ENCODE measurements at regions not wholly inside any gene's neighbourhood (a gene's known extent, or its start where the extent isn't known, plus 50 kb on each side); places are given as distances from the start of the nearest gene placed in this dataset.
"Not testable (repeated sequence)": the region's sequence is repeated elsewhere in the genome, so short reads cannot be mapped to it uniquely, and the experiment has no call there.

- no peak for DNase-seq (ENCODE audit: low read depth, low spot score)
These were observed 88.5 kb upstream of the EXOC2 start for GRCh38 chr6:781350-781961.

DNA sequence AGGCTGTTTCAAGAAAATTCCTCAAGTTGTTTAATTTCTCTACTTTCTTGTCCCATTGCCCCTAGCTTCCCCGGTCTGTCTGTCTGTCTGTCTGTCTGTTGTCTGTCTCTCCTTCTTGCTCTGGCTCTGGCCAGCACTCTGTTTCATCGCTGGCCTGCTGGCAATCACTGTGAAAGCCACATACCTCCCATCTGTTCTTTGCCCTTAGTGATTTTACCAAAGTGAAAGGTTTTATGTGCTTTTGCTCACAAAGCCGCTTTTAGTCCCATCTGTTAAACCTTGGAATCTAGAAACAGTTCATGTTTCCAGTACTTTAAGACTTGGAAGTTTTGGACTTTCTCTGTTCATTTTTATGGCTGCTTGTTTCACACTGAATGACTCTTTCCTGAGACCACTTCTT is 87.8 kb upstream of the EXOC2 start:
- DNase-seq (ENCODE audit: low read depth, low spot score), result no peak

DNA sequence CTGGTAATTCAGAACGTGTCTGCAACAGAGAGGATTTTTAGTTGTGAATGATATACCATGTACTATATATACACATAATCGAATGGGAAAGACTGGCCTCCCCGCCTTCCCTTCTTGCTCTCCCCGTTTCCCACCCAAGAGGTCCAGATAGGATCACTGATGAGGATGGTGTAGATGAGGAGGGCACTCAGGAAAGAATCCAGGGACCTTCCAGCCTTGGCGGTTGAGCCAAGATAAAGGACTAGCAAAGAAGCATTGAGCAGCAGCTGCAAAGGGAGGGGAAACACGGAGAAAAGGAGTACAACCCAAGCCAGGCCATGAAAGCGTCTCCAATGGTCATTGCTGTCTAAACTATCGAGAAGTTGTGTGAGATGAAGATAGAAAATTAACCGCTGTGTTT is 84.0 kb upstream of the EXOC2 start:
- no peak for DNase-seq (ENCODE audit: low read depth, low spot score)

GRCh38 chr6:776528-776931 is 83.6 kb upstream of the EXOC2 start:
- DNase-seq (ENCODE audit: low read depth, low spot score), result no peak

GRCh38 chr6:775863-776262 is 82.9 kb upstream of the EXOC2 start:
- DNase-seq (ENCODE audit: low read depth, low spot score), result no peak

DNA sequence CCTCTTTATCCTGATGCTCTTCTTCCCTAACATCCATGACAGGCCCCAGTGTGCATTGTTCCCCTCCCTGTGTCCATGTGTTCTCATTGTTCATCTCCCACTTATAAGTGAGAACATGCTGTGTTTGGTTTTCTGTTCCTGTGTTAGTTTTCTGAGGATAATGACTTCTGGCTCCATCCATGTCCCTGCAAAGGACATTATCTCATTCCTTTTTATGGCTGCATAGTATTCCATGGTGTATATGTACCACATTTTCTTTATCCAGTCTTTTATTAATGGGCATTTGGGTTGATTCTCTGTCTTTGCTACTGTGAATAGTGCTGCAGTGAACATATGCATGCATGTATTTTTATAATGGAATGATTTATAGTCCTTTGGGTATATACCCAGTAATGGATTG is 78.7 kb upstream of the EXOC2 start:
- DNase-seq (ENCODE audit: low read depth, low spot score), result not testable (repeated sequence)

- no peak for DNase-seq (ENCODE audit: low read depth, low spot score)
These were observed 75.0 kb upstream of the EXOC2 start for GRCh38 chr6:767755-768512.

DNA sequence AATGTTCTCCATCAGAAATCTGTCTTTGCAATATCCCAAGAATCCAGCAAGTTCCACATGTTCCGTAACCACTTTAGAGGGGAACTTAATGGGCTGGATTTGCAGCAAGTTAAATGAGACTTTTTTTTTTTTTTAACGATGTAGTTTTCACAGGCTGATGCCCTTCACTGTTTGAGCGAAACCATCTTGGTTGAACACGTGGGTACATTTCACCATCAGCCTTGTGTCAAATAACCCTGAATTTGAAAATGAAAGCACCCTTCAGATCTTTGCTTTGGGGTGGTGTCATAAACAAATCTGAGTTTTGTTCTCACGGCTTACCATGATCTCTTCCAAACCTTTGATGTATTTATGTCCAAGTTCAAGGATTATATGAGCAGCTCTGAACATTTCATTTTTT is 73.7 kb upstream of the EXOC2 start:
- DNase-seq (ENCODE audit: low read depth, low spot score), result no peak

GRCh38 chr6:761997-762396 is 69.1 kb upstream of the EXOC2 start:
- no peak for DNase-seq (ENCODE audit: low read depth, low spot score)

DNA sequence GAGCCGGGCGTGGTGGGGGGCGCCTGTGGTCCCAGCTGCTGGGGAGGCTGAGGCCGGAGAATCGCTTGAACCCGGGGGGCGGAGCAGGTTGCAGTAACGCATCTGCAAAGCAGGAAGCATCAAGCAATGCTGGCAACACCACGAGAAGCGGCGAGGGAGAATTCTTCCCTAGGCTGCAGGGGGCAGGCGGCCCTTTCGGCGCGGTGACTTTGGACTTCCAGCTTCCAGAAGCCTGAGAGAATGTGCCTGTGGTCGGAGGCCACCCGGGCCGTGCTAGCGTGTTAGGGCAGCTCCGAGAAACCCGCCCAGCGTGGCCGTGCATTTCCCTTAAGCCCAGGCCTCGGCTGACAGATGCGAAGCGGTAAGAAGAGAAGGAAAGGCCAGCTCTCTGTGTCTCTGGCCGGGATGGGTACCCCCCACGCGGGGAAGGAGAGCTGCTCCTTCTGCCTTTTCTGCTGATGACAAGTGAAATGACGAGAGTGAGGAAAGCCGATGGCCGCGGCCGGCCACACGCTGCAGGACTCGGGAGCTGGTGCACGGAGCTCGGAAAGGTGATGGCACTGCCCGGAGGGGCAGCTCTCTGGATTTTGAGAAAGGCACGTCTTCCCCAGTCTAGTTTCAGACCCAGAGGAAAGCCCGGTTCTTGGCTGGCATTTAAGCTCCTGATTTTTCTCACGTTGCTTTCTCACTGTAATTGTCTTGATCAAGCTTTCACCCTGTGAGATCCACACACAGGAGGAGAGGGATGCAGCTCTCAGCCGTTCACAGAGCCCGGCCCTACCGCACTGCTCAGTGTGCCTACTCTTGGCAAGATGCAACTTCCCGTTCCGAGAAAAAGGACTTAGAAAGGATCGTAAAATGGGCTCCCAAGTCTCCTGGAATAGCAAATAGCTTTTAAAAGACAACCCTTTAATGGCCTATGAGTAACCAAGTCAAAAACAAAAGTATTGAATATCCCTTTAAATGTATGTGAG is 68.3 kb upstream of the EXOC2 start:
- no peak for DNase-seq (ENCODE audit: low read depth, low spot score)

DNA sequence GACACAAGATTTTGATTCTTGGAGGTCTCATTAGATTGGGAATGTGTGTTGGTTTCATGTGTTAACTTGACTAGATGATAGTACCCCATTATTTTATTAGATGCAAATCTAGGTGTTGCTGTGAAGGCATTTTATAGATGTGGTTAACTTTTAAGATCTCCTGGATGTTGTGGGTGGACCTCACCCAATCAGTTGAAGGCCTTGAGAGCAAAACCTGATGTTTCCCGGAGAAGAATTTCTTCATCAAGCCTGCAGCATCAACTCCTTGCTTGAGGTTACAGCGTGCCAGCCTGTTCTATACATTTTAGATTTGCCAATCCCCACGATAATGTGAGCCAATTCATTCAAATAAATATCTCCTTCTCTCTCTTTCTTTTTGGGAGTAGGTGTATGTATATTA is 66.8 kb upstream of the EXOC2 start:
- no peak for DNase-seq (ENCODE audit: low read depth, low spot score)

DNA sequence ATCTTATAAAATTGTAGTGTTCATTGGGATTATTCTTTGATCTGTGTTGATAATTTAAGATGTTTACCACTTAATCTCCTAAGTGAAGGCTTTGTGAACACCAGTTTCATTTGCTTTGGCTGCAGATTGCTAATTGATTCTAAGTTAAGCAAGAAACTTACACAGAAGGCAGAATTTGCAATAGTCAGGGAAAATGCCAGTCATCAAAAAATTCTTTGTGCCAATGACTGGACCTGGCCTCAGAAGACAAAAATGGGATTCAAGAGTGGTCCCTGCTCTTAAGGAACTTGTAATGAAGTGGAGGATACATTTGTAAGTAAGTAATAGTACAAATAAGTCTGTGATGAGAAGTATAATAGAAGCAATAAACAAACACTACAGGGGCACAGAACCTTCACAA is 63.3 kb upstream of the EXOC2 start:
- no peak for DNase-seq (ENCODE audit: low read depth, low spot score)

GRCh38 chr6:754202-754601 is 61.3 kb upstream of the EXOC2 start:
- no peak for DNase-seq (ENCODE audit: low read depth, low spot score)

DNA sequence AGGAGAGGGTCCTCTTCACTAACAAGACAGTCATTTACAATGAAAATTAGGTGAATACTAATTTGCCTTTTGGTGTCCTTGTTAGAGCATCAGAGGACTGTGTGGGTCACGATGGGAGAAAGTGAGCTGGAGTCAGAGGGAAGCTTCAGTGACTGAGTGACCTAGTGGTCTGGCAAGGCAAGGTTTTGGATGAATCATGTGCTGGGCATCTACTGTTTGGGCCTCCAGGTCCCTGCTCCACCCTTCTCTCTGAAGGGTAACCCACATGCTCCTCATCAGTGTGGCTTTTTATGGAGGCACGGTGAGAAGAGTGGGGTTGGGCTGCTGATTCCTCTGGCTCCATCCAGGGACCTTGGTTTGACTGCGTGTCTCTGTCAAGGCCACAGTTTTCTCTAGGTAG is 60.5 kb upstream of the EXOC2 start:
- DNase-seq (ENCODE audit: low read depth, low spot score), result peak; percentile 5

GRCh38 chr6:752438-752837 is 59.5 kb upstream of the EXOC2 start:
- no peak for DNase-seq (ENCODE audit: low read depth, low spot score)

DNA sequence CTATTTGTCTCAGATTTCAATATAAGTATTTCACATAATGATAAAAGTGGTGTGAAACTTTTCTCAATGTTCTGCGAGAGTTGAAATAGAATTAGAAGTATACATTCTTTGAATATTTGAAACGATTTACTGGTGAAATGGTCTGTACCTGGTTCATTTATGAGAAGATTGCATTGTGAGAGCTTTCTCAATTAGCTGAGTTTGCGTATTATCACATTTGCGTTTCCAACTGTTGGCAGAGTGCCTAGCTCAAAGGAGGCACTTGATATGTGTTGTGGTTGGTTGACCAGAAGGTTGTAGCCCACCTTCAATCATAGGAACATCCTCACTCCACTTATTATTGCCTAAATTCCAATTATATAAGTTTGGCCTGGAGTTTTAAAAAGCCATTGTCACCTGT is 58.8 kb upstream of the EXOC2 start:
- DNase-seq (ENCODE audit: low read depth, low spot score), result no peak

DNA sequence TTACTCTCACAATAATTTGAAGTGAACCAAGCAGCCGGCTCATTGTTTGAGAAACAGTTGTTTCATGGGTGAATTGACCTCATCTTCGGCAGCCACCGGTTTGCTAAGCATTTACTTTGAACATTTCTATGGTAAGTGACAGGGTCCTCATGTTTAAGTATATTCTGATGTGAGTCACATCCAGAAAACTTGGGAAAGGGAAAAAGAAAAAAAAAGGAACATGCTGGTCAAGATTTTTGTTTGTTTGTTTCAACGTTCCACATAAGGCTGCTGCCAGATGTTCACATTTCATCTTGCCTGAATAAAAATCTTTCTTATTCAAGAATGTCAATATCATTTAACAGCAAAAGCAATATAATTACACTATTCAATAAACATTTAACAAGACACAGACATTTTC is 55.0 kb upstream of the EXOC2 start:
- no peak for DNase-seq (ENCODE audit: low read depth, low spot score)

DNA sequence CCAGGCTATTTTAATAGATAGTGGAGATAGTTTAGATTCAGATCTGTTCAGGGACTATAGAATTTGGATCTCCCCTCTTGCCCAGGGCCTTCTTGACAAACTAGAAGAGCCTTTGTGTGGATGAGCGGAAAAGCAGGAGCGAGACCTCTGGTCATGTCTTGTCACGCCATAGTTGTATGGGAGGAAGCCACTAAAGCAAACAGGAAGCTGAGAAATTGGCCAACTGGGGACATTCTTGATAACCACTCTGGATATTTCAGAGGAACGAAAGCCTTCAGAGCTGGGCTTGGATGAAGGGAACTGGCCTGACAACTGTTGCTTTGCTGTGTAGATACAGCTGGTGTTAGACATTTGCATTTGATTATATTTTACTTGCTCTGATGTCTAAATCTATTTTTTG is 54.1 kb upstream of the EXOC2 start:
- no peak for DNase-seq (ENCODE audit: low read depth, low spot score)

DNA sequence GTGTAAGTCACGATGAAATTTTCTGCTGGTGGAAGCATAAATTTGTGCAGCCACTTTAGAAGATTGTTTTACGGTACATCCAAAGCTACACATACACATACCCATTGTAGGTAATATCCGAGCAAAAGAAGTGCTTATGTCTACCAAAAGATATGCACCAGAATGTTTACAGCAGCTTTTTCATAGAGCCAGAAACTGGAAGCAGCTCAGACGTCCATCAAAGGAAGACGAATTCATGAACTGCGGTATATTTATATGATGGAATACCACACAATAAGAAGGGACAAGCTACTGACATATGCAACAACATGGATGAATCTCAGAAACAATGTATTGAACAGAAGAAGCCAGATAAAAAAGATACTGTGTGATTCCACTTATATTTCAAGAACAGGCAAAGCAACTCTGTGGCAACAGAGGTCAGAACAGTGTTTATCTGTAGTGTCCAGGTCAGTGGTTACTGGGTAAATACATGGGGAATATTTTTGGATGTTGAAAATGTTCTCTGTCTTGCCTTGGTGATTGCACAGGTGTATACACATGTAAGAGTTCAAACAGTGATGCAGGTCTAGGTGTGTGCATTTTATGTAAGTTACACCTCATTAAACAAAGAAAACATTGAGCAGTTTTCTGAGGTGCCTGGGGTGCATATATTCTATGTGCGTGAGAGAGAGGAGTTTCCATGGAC is 51.9 kb upstream of the EXOC2 start:
- no peak for DNase-seq (ENCODE audit: low read depth, low spot score)

- no peak for DNase-seq (ENCODE audit: low read depth, low spot score)
These were observed 50.6 kb upstream of the EXOC2 start for GRCh38 chr6:743320-744096.

Measured in astrocyte of the hippocampus (primary cell).